Fibroblast of lung (primary cell): ENCODE measurements at regions not wholly inside any gene's neighbourhood (a gene's known extent, or its start where the extent isn't known, plus 50 kb on each side); places are given as distances from the start of the nearest gene placed in this dataset.

Experiments used
- EZH2 ChIP-seq: IDR thresholded peaks from 2 replicates; pipeline ENCODE4 v1.5.1; 2012; ENCODE audit warnings: low read length, control low read depth, mild to moderate bottlenecking; ENCODE audit errors: missing control alignments
- TF ChIP-seq, protein P1 (sequence below), 2 donors: IDR thresholded peaks in 1 of 2; conservative IDR thresholded peaks in 1 of 2; 1 replicate in 1 of 2; 2 replicates in 1 of 2; pipeline ENCODE4 v1.5.1; 2011 to 2012; ENCODE audit warnings: low read length in 2 of 2, control low read depth in 1 of 2, inconsistent platforms in 1 of 2, low read depth in 1 of 2, mild to moderate bottlenecking in 1 of 2

- TF ChIP-seq, protein P1, sequence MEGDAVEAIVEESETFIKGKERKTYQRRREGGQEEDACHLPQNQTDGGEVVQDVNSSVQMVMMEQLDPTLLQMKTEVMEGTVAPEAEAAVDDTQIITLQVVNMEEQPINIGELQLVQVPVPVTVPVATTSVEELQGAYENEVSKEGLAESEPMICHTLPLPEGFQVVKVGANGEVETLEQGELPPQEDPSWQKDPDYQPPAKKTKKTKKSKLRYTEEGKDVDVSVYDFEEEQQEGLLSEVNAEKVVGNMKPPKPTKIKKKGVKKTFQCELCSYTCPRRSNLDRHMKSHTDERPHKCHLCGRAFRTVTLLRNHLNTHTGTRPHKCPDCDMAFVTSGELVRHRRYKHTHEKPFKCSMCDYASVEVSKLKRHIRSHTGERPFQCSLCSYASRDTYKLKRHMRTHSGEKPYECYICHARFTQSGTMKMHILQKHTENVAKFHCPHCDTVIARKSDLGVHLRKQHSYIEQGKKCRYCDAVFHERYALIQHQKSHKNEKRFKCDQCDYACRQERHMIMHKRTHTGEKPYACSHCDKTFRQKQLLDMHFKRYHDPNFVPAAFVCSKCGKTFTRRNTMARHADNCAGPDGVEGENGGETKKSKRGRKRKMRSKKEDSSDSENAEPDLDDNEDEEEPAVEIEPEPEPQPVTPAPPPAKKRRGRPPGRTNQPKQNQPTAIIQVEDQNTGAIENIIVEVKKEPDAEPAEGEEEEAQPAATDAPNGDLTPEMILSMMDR (conservative IDR thresholded peaks at IDR 0.05 in 1 of 2, IDR thresholded peaks at IDR 0.05 in 1 of 2; ENCODE audit: low read depth in 1 of 2, low read length in 2 of 2): no peak
- no peak for TF ChIP-seq EZH2
Measured at GRCh38 chr5:169354921-169355320, 54.0 kb upstream of the SLIT3 start.
